Uterus (tissue), 3 donors: ENCODE measurements at regions not wholly inside any gene's neighbourhood (a gene's known extent, or its start where the extent isn't known, plus 50 kb on each side); places are given as distances from the start of the nearest gene placed in this dataset.
A peak's percentile ranks its signal among the peaks of the same experiment; 100 is the strongest.

ENCODE experiments used
- DNase-seq, 2 donors: peaks; one replicate each; pipeline ENCODE4 v3.0.0-alpha.2; 2019 to 2020
- H3K27ac ChIP-seq, 2 donors: fragments of 200-600 bp; sonication (generic); 1 replicate in 1 of 2; 2 replicates in 1 of 2; pipeline ENCODE4 v1.5.1; 2016 to 2018
- H3K27me3 ChIP-seq, 2 donors: fragments of 200-600 bp; sonication (generic); one replicate each; pipeline ENCODE4 v1.5.1; 2018 to 2019; ENCODE audit warnings: control low read depth in 1 of 2
- H3K36me3 ChIP-seq, 2 donors: fragments of 200-600 bp; sonication (generic); one replicate each; pipeline ENCODE4 v1.5.1; 2019; ENCODE audit warnings: control low read depth in 1 of 2
- H3K4me1 ChIP-seq, 2 donors: fragments of 200-600 bp; sonication (generic); one replicate each; pipeline ENCODE4 v1.5.1; 2018 to 2019; ENCODE audit warnings: control low read depth in 1 of 2
- H3K4me3 ChIP-seq, 2 donors: fragments of 200-600 bp; sonication (generic); 1 replicate in 1 of 2; 2 replicates in 1 of 2; pipeline ENCODE4 v1.5.1; 2018 to 2019; ENCODE audit warnings: mild to moderate bottlenecking in 1 of 2
- H3K9me3 ChIP-seq, 2 donors: fragments of 200-600 bp; sonication (generic); one replicate each; pipeline ENCODE4 v1.5.1; 2019; ENCODE audit warnings: control low read depth in 1 of 2
- POLR2A ChIP-seq, 2 donors: fragments of 450-650 bp; IDR thresholded peaks; one replicate each; pipeline ENCODE4 v1.6.1; 2016; ENCODE audit warnings: antibody characterized with exemption in 2 of 2, mild to moderate bottlenecking in 1 of 2, moderate library complexity in 1 of 2
- intact Hi-C: fragments of 100-400 bp; cut with DNase I; formaldehyde crosslinking; loops from one replicate; pipeline ENCODE4 v1.15.1; 2023; ENCODE audit warnings: low total_unique reads
- TF ChIP-seq, protein P1 (sequence below), 4 experiments: fragments of 200-600 bp in 2 of 4; fragments of 450-650 bp in 2 of 4; sonication (generic) in 2 of 4; IDR thresholded peaks; one replicate each; pipeline ENCODE4 v1.5.1; 2016 to 2019; ENCODE audit warnings: antibody characterized with exemption in 4 of 4, mild to moderate bottlenecking in 2 of 4, moderate library complexity in 1 of 4
- donor health status: DM: yes; HTN: yes; CAD: no.

GRCh38 chr6:154591234-154591633 lies 80.7 kb upstream of the CNKSR3 start:
- Histone ChIP-seq H3K27ac (peak overlapping the region; percentile 88 to 94), H3K9me3 (no peaks in the 10 kb centered on the region), H3K4me3 (no peak overlapping the region), H3K4me1 (peaks cover 0 to 4% of the 10 kb centered on the region in 2 donors), H3K27me3 (no peaks in the 10 kb centered on the region), H3K36me3 (no peaks in the 10 kb centered on the region)
- intact Hi-C loops, result no loop called here
- TF ChIP-seq, protein P1, sequence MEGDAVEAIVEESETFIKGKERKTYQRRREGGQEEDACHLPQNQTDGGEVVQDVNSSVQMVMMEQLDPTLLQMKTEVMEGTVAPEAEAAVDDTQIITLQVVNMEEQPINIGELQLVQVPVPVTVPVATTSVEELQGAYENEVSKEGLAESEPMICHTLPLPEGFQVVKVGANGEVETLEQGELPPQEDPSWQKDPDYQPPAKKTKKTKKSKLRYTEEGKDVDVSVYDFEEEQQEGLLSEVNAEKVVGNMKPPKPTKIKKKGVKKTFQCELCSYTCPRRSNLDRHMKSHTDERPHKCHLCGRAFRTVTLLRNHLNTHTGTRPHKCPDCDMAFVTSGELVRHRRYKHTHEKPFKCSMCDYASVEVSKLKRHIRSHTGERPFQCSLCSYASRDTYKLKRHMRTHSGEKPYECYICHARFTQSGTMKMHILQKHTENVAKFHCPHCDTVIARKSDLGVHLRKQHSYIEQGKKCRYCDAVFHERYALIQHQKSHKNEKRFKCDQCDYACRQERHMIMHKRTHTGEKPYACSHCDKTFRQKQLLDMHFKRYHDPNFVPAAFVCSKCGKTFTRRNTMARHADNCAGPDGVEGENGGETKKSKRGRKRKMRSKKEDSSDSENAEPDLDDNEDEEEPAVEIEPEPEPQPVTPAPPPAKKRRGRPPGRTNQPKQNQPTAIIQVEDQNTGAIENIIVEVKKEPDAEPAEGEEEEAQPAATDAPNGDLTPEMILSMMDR (IDR thresholded peaks at IDR 0.05), result no peak
- TF ChIP-seq POLR2A (IDR thresholded peaks at IDR 0.05), result no peak
- no peak for DNase-seq

- Histone ChIP-seq H3K27ac (peak overlapping the region; percentile 88 to 94), H3K4me1 (peaks cover 0 to 4% of the 10 kb centered on the region in 2 donors), H3K27me3 (no peaks in the 10 kb centered on the region), H3K4me3 (no peak overlapping the region), H3K9me3 (no peaks in the 10 kb centered on the region), H3K36me3 (no peaks in the 10 kb centered on the region)
- TF ChIP-seq POLR2A (IDR thresholded peaks at IDR 0.05), result no peak
- TF ChIP-seq, protein P1 (IDR thresholded peaks at IDR 0.05), result no peak
- intact Hi-C loops, result no loop called here
- no peak for DNase-seq
Measured at GRCh38 chr6:154592199-154592860, 81.8 kb upstream of the CNKSR3 start.

DNA sequence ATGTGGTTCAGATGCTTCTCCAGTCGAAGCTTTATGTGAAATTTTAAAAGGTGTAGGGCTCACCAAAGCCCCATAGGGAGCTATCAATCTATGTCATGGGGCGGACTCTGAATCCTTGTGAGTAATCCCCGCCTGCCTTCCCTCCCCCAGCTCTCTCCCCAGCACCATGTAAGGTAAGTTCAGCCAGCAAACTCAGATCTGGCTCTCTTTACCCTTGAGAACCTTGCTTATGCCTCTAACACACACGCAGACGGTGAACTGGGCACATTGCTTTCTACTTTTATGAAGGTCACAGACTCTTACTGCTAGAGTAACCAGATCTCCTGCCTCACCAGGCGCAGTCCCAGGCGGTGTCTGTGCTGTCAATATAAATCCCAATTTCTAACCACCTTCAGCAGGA lies 82.6 kb upstream of the CNKSR3 start:
- H3K27ac ChIP-seq, result peak overlapping the region; percentile 88 to 94
- H3K4me3 ChIP-seq, result no peak overlapping the region
- peak; percentile 72 to 94 for DNase-seq
- TF ChIP-seq, protein P1 (IDR thresholded peaks at IDR 0.05), result peak in 1 of 4 experiments; percentile 3
- peak in 1 of 2 donors; percentile 37 for TF ChIP-seq POLR2A (IDR thresholded peaks at IDR 0.05)
- H3K27me3 ChIP-seq, result no peaks in the 10 kb centered on the region
- no peaks in the 10 kb centered on the region for H3K9me3 ChIP-seq
- no peaks in the 10 kb centered on the region for H3K36me3 ChIP-seq
- peaks cover 0 to 4% of the 10 kb centered on the region in 2 donors for H3K4me1 ChIP-seq
- intact Hi-C loops, result no loop called here

DNA sequence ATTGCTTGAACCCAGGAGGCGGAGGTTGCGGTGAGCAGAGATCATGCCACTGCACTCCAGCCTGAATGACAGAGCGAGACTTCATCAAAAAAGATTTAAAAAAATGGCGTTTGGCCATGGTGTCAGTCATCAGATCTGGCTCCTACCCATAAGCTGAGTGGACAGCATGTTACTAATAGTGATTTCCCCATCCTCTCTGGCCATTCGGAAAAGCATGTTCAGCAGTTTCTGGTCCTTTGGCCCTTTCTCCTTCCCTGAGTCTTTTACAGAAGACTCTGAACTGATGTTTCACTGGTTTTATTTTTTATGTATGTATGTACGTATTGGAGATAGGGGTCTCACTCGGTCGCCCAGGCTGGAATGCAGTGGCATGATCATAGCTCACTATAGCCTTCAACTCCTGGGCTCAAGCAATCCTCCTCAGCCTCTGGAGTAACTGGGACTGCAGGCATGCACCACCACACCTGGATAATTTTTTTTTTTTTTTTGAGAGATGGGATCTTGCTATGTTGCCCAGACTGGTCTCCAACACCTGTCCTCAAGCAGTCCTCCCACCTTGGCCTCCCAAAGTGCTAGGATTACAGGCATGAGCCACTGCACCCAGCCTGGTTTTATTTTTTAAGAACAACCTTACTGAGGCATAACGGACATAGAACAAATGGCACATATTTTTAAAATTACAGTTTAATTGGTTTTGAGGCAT lies 84.2 kb upstream of the CNKSR3 start:
- TF ChIP-seq, protein P1 (IDR thresholded peaks at IDR 0.05), result no peak
- TF ChIP-seq POLR2A (IDR thresholded peaks at IDR 0.05), result no peak

DNA sequence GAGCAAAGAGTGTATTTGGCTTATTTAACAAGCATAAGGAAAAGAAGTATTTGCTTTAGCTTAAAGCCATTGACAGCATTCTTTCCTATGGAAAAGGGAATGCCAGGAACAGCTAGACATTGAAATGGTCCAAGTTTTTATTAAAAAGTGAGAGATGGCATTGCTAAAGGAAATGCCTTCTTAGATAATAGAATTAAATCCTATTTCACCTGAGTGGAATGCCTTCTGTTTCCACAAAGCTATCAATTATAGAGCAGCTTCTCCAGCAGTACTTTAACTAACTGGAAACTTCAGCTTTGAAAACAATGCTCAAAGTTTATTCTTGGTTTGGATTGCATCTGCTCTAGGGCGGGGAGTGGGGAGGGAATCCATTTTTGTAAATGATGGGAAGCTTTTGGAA lies 85.1 kb upstream of the CNKSR3 start:
- no peaks in the 10 kb centered on the region for H3K27me3 ChIP-seq
- H3K27ac ChIP-seq, result peak overlapping the region; percentile 88 to 94
- intact Hi-C loops, result no loop called here
- no peak overlapping the region for H3K4me3 ChIP-seq
- DNase-seq, result no peak
- H3K36me3 ChIP-seq, result no peaks in the 10 kb centered on the region
- peaks cover 0 to 4% of the 10 kb centered on the region in 2 donors for H3K4me1 ChIP-seq
- no peaks in the 10 kb centered on the region for H3K9me3 ChIP-seq
- no peak for TF ChIP-seq POLR2A (IDR thresholded peaks at IDR 0.05)
- TF ChIP-seq, protein P1 (IDR thresholded peaks at IDR 0.05), result no peak

More for the DNA sequence above, 84.2 kb upstream of the CNKSR3 start:
- intact Hi-C loops, result no loop called here
- no peaks in the 10 kb centered on the region for H3K36me3 ChIP-seq
- peak overlapping the region; percentile 88 to 94 for H3K27ac ChIP-seq
- H3K27me3 ChIP-seq, result no peaks in the 10 kb centered on the region
- H3K4me3 ChIP-seq, result no peak overlapping the region
- peaks cover 0 to 4% of the 10 kb centered on the region in 2 donors for H3K4me1 ChIP-seq
- no peak for DNase-seq
- H3K9me3 ChIP-seq, result no peaks in the 10 kb centered on the region
